NCI-H2107 treated with DMSO at 0.1 percent for 48 hours (cell line): ENCODE measurements at regions not wholly inside any gene's neighbourhood (a gene's known extent, or its start where the extent isn't known, plus 50 kb on each side); places are given as distances from the start of the nearest gene placed in this dataset.
A peak's percentile ranks its signal among the peaks of the same experiment; 100 is the strongest.
"Not testable (repeated sequence)": the region's sequence is repeated elsewhere in the genome, so short reads cannot be mapped to it uniquely, and the experiment has no call there.

ENCODE experiments used
- DNase-seq: peaks from one replicate; lab custom pipeline; 2025; ENCODE audit not compliant: unreplicated experiment; lab: John Stamatoyannopoulos, UW

- peak; percentile 13 for DNase-seq
Measured at GRCh38 chr1:185477638-185478580, 160.9 kb upstream of the IVNS1ABP start.

- DNase-seq, result no peak
Measured at GRCh38 chr1:185474440-185475149, 157.6 kb upstream of the IVNS1ABP start.

- DNase-seq, result no peak
Measured at GRCh38 chr1:185473186-185473585, 156.1 kb upstream of the IVNS1ABP start.

DNA sequence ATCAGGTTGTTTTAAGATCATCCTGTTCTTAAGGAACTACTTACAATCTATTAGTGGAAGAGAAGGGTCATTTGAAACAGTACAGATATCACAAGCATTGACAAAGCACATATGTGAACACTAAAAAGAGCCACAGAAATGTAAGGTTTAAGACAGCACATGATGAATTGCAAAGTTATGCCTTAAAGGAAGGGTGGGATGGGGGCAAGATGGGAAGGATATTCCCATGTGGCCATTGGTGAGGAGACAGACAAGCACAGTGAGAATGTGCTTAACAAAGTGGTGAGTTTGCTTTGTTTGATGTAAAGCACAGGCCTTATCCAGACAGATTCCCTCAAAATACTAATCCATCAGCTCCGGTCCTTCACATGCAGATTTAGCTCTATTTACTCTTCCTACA lies 151.6 kb upstream of the IVNS1ABP start:
- DNase-seq, result no peak

DNA sequence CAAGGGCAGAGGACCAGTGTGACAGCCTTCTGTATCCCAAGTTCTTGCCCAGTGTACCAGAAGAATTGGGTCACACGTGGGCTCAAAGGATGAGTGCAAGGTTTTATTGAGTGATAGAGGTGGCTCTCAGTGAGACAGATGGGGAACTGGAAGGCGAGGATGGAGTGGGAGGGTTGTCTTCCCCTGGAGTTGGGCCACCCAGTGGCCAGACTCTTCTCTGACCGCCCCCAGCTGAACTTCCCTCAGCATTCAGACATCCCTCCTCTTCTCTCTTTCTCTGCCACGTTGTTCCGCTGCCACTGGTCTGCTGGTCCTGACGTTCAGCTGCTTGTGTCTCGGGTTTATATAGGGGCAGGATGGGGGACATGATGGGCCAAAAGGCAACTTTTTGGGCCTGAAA lies 150.1 kb upstream of the IVNS1ABP start:
- no peak for DNase-seq

DNA sequence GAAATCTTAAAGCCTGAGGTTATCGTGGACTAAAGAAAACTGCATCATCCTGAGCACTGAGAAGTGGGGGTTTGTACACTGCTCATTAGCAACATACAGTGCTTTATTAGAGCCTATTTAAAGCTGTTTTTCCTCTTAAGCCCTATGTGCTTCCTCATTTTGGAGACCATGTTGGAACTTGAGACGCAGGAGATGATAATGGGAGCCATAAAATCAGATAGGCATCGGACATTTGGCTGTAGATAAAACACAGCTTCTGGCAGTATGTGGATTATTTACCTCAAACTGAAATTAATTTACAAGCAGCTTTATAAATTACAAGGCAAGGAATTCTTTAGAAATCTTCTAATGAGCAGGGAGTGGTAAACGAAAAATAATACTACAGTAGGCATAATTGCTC lies 147.7 kb upstream of the IVNS1ABP start:
- no peak for DNase-seq

GRCh38 chr1:185463433-185463832 lies 146.4 kb upstream of the IVNS1ABP start:
- no peak for DNase-seq

DNA sequence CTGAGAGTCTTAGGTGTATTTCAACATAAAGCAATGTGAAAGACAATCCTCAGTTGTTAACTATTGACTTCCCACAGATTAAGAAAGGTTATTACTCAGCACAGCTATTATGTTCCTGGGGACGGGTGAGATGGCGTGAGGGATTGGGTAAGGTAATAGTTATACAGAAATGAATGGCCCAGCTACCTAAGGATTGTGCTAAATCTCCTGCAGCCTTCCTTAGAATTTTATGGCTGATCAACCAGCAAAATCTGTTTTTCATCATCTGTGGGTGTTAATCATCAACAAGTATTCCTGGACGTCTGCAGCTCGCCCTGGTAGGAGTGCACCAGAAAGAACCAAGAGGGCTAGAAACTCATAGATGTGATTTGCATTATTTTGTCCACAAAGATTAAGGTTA lies 146.0 kb upstream of the IVNS1ABP start:
- no peak for DNase-seq

- not testable (repeated sequence) for DNase-seq
Measured at GRCh38 chr1:185460723-185461122, 143.7 kb upstream of the IVNS1ABP start.

- no peak for DNase-seq
Measured at GRCh38 chr1:185459141-185459540, 142.1 kb upstream of the IVNS1ABP start.

DNA sequence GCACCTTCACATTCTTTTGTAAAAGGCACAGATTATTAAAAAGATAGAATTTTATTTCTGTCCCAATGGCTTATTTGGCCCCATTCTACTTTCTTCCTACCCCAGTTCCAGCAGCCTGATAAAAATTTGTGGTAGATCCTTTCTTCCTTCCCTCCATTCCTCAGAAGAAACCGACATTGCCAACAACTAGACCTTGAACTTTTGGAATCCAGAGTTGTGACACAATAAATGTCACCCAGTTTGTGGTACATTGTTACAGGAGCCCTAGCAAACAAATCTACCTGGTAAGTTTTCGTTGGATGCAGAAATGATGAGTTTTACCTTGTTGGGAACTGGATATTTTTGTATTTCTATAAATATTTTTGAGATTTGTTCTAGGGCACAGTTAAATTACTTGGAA lies 141.6 kb upstream of the IVNS1ABP start:
- no peak for DNase-seq

- no peak for DNase-seq
Measured at GRCh38 chr1:185453496-185454192, 136.6 kb upstream of the IVNS1ABP start.

DNA sequence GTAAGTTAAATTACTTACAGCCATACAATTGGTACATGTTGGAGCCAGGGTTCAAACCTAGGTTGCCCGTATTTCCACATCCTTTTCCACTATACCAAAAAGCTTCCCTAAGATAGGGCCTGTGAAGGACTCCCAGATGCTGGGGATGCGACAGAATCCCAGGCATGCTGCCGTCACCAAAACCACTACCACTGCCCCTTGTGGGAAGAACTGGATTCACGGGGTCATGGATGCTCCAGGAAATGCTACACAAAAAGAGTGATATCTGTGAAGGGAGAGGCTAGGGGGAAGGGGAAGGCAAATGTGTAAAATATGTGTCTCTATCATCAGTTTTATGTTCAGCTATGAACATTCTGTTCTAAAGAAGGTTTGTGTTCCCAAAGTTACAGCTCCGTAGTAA lies 133.9 kb upstream of the IVNS1ABP start:
- no peak for DNase-seq

- DNase-seq, result no peak
Measured at GRCh38 chr1:185450060-185450788, 133.2 kb upstream of the IVNS1ABP start.

- DNase-seq, result no peak
Measured at GRCh38 chr1:185449378-185450059, 132.5 kb upstream of the IVNS1ABP start.

DNA sequence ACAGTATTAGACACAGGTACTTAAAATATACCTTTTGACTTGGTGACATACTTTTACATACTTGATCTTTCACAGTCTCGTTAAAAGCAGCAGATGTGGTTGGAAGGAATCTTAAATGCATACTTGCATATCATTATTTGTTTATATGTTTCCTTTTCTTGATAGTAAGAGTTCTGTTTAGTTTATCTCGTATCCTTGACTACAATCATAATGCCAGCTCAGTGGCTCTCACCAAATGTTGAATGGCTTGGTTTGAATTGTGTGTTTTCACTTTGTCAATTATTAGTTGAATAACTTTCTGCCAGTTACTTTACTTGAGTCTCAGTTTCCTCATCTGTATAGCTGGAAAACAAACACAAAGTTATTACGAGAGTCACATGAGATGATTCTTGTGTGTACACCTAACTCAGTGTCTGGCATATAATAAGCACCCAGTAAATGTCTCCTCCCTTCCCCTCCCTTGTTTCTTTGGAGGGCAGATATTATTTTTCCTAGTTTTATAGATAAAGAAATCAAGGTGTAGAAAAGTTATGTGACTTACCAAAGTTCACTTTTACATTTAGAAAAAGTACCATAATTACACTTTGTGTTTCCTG lies 131.6 kb upstream of the IVNS1ABP start:
- DNase-seq, result no peak

DNA sequence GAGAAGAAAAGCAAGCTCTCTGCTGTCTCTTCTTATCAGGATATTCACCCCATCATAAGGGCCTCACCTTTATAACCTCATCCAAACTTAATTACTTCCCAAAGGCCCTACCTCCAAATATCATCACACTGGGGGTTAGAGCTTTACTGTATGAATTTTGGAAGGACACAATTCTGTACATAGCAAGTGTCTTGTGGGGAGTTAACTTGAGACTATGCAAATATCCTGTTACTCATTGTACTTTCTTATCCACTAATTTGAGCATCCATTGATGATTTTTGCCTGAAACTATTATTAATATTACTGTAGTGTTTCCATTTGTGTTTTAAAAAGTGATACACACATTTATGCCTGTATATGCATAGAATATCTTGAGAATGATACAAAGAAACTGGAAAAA lies 129.1 kb upstream of the IVNS1ABP start:
- no peak for DNase-seq

DNA sequence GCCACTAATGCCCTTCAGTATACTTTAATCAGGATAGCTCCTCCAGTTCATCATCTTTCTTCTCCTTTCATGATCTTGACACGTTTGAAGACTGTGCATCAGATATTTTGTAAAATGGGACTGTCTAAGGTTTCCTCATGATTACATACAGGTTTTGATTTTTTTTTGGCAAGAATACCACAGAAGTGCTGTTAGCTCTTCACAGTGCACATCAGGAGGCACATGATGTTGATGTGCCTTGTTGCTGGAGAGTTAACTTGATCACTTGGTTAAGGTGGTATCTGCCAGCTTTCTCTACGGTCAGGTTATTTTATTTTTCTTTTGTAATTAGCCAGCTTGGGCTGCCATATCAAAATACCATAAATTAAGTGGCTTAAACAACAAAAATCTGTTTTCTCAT lies 128.6 kb upstream of the IVNS1ABP start:
- DNase-seq, result no peak

DNA sequence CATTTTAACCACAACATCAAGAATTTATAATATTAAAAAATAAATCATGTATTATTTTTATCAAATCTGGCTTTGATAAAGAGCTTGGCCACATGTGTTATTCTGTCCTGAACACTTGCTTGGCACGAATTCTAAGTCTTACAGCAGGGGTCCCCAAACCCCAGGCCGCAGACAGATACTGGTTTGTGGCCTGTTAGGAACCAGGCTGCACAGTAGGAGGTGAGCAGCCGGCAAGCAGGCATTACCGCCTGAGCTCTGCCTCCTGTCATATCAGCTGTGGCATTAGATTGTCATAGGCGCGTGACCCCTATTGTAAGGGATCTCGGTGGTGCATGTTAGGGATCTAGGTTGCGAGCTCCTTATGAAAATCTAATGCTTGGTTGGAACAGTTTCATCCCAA lies 127.6 kb upstream of the IVNS1ABP start:
- DNase-seq, result peak; percentile 20

GRCh38 chr1:185442050-185442449 lies 125.0 kb upstream of the IVNS1ABP start:
- no peak for DNase-seq
